NB4 (cell line): ENCODE measurements at regions not wholly inside any gene's neighbourhood (a gene's known extent, or its start where the extent isn't known, plus 50 kb on each side); places are given as distances from the start of the nearest gene placed in this dataset.

ENCODE experiments used
- MAX ChIP-seq: IDR thresholded peaks from 2 replicates; pipeline ENCODE4 v1.6.1; 2011; ENCODE audit warnings: low read depth, low read length
- MYC ChIP-seq: IDR thresholded peaks from 2 replicates; pipeline ENCODE4 v1.6.1; 2011; ENCODE audit warnings: low read depth, low read length
- POLR2A ChIP-seq: IDR thresholded peaks from 2 replicates; pipeline ENCODE4 v1.6.1; 2011; ENCODE audit warnings: mild to moderate bottlenecking; ENCODE audit not compliant: insufficient read length; ENCODE audit errors: extremely low read depth
- TF ChIP-seq, protein P1 (sequence below): IDR thresholded peaks from one replicate; pipeline ENCODE4 v1.5.1; 2012; ENCODE audit warnings: low read depth, low read length

DNA sequence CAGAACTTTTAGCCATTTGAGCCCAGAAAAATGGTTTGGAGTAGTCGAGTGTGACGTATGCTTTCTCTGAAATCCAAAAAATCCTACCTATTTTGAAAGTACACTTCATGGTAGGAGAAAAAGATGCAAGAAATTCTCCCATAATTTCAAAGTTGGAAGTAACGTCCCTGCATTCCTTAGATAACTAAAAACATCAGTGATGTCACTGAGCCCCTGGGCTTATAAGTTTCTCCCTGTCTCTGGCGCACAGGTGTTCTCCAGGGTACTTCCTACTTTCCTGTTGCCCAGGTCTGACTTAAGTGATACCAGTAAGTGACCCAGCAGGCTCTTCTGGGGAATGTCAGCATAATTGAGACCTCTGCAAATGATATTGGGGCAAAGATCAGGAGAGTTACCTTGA lies 90.5 kb upstream of the WDR1 start:
- TF ChIP-seq, protein P1, sequence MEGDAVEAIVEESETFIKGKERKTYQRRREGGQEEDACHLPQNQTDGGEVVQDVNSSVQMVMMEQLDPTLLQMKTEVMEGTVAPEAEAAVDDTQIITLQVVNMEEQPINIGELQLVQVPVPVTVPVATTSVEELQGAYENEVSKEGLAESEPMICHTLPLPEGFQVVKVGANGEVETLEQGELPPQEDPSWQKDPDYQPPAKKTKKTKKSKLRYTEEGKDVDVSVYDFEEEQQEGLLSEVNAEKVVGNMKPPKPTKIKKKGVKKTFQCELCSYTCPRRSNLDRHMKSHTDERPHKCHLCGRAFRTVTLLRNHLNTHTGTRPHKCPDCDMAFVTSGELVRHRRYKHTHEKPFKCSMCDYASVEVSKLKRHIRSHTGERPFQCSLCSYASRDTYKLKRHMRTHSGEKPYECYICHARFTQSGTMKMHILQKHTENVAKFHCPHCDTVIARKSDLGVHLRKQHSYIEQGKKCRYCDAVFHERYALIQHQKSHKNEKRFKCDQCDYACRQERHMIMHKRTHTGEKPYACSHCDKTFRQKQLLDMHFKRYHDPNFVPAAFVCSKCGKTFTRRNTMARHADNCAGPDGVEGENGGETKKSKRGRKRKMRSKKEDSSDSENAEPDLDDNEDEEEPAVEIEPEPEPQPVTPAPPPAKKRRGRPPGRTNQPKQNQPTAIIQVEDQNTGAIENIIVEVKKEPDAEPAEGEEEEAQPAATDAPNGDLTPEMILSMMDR: no peak
- TF ChIP-seq MYC (no peak), POLR2A (no peak), MAX (no peak)
